Peyer's patch (tissue), 4 donors: ENCODE measurements at regions not wholly inside any gene's neighbourhood (a gene's known extent, or its start where the extent isn't known, plus 50 kb on each side); places are given as distances from the start of the nearest gene placed in this dataset.

ENCODE experiments used
- POLR2A ChIP-seq, 2 donors: fragments of 450-650 bp; IDR thresholded peaks; one replicate each; pipeline ENCODE4 v1.5.1; 2017; ENCODE audit warnings: antibody characterized with exemption in 2 of 2, mild to moderate bottlenecking in 2 of 2, moderate library complexity in 2 of 2
- TF ChIP-seq, protein P1 (sequence below), 6 experiments: fragments of 450-650 bp in 4 of 6; fragments of 200-600 bp in 2 of 6; sonication (generic) in 1 of 6; IDR thresholded peaks; one replicate each; pipeline ENCODE4 v1.5.1; 2017 to 2019; ENCODE audit warnings: antibody characterized with exemption in 6 of 6, mild to moderate bottlenecking in 3 of 6, moderate library complexity in 1 of 6

DNA sequence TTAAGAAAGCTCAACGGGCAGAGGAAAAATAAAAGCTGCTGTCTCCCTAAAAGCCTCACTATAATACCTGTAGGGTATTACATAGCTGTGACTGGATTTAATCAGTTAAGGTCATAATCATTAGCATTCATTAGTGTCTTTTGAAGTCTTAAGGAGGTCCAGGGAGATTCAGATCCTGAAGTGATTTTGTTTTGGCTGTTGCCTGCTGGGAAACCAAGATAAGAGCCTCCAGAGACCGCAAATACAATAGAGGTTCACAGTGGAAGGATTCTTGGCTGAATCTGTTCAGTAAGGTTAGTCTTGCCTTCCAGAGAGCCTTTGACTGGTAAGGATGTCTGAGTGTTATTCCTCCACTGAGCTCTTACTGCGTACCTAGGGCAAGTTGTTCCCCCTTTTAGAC lies 54.0 kb upstream of the TNFRSF19 start:
- TF ChIP-seq, protein P1, sequence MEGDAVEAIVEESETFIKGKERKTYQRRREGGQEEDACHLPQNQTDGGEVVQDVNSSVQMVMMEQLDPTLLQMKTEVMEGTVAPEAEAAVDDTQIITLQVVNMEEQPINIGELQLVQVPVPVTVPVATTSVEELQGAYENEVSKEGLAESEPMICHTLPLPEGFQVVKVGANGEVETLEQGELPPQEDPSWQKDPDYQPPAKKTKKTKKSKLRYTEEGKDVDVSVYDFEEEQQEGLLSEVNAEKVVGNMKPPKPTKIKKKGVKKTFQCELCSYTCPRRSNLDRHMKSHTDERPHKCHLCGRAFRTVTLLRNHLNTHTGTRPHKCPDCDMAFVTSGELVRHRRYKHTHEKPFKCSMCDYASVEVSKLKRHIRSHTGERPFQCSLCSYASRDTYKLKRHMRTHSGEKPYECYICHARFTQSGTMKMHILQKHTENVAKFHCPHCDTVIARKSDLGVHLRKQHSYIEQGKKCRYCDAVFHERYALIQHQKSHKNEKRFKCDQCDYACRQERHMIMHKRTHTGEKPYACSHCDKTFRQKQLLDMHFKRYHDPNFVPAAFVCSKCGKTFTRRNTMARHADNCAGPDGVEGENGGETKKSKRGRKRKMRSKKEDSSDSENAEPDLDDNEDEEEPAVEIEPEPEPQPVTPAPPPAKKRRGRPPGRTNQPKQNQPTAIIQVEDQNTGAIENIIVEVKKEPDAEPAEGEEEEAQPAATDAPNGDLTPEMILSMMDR (IDR thresholded peaks at IDR 0.05), result no peak
- TF ChIP-seq POLR2A (IDR thresholded peaks at IDR 0.05), result no peak
